ENCODE measurements at regions not wholly inside any gene's neighbourhood (a gene's known extent, or its start where the extent isn't known, plus 50 kb on each side); places are given as distances from the start of the nearest gene placed in this dataset.

DNA sequence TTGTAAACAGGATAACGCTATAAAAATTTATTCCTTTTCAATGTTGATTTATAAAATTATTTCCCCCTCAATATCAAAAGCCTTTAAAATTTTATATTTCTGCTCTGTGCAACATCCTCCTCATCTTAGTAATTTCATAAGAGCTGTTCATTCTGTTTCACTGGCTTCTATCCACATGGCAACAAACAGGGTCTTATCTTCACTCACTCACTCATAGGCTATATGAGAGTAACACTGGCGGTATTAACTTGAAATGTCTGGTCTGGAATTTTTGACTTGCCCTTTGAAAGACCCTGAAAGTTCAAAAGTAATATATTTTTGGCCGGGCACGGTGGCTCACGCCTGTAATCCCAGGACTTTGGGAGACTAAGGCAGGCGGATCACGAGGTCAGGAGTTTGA lies 77.4 kb upstream of the KRTAP11-1 start:
- TF ChIP-seq POLR2A (IDR thresholded peaks at IDR 0.05): no peak
- TF ChIP-seq, protein P1, sequence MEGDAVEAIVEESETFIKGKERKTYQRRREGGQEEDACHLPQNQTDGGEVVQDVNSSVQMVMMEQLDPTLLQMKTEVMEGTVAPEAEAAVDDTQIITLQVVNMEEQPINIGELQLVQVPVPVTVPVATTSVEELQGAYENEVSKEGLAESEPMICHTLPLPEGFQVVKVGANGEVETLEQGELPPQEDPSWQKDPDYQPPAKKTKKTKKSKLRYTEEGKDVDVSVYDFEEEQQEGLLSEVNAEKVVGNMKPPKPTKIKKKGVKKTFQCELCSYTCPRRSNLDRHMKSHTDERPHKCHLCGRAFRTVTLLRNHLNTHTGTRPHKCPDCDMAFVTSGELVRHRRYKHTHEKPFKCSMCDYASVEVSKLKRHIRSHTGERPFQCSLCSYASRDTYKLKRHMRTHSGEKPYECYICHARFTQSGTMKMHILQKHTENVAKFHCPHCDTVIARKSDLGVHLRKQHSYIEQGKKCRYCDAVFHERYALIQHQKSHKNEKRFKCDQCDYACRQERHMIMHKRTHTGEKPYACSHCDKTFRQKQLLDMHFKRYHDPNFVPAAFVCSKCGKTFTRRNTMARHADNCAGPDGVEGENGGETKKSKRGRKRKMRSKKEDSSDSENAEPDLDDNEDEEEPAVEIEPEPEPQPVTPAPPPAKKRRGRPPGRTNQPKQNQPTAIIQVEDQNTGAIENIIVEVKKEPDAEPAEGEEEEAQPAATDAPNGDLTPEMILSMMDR (IDR thresholded peaks at IDR 0.05): no peak
- no peak for TF ChIP-seq EP300 (IDR thresholded peaks at IDR 0.05)
